Colonic mucosa (tissue), 4 donors: ENCODE measurements at regions not wholly inside any gene's neighbourhood (a gene's known extent, or its start where the extent isn't known, plus 50 kb on each side); places are given as distances from the start of the nearest gene placed in this dataset.

Source experiments
- DNase-seq: peaks from one replicate; pipeline ENCODE4 v3.0.0-alpha.2; 2020
- H3K27ac ChIP-seq: fragments of 200-600 bp; one replicate; pipeline ENCODE4 v1.8.0; 2021
- H3K27me3 ChIP-seq: fragments of 200-600 bp; one replicate; pipeline ENCODE4 v1.8.0; 2021
- H3K36me3 ChIP-seq: fragments of 200-600 bp; one replicate; pipeline ENCODE4 v1.8.0; 2021
- H3K4me1 ChIP-seq: fragments of 200-600 bp; one replicate; pipeline ENCODE4 v1.8.0; 2021; ENCODE audit warnings: mild to moderate bottlenecking
- H3K4me3 ChIP-seq: fragments of 200-600 bp; one replicate; pipeline ENCODE4 v1.8.0; 2021
- H3K9ac ChIP-seq, 2 donors: one replicate each; pipeline ENCODE4 v1.7.0; 2013; ENCODE audit warnings: control low read depth in 2 of 2, low read depth in 2 of 2, low read length in 2 of 2
- H3K9me3 ChIP-seq: fragments of 200-600 bp; one replicate; pipeline ENCODE4 v1.8.0; 2021
- intact Hi-C: fragments of 100-400 bp; cut with DNase I; formaldehyde crosslinking; loops from one replicate; pipeline ENCODE4 v1.14.1; 2022
- TF ChIP-seq, protein P1 (sequence below): fragments of 200-600 bp; IDR thresholded peaks from one replicate; pipeline ENCODE4 v1.8.0; 2022; ENCODE audit warnings: antibody characterized with exemption, mild to moderate bottlenecking
- donor health status: healthy.
- donor health status: DM: no; HTN: no; CAD: no.
- donor health status: DM: no; HTN: no; CAD: no.

GRCh38 chr12:83323866-83324265 is 637.2 kb downstream of the TMTC2 start:
- no peak for DNase-seq
- Histone ChIP-seq H3K9me3 (no peaks in the 10 kb centered on the region), H3K27me3 (no peaks in the 10 kb centered on the region), H3K27ac (no peak overlapping the region), H3K4me3 (no peak overlapping the region), H3K4me1 (no peaks in the 10 kb centered on the region), H3K36me3 (no peaks in the 10 kb centered on the region), H3K9ac (no peak overlapping the region)
- TF ChIP-seq, protein P1, sequence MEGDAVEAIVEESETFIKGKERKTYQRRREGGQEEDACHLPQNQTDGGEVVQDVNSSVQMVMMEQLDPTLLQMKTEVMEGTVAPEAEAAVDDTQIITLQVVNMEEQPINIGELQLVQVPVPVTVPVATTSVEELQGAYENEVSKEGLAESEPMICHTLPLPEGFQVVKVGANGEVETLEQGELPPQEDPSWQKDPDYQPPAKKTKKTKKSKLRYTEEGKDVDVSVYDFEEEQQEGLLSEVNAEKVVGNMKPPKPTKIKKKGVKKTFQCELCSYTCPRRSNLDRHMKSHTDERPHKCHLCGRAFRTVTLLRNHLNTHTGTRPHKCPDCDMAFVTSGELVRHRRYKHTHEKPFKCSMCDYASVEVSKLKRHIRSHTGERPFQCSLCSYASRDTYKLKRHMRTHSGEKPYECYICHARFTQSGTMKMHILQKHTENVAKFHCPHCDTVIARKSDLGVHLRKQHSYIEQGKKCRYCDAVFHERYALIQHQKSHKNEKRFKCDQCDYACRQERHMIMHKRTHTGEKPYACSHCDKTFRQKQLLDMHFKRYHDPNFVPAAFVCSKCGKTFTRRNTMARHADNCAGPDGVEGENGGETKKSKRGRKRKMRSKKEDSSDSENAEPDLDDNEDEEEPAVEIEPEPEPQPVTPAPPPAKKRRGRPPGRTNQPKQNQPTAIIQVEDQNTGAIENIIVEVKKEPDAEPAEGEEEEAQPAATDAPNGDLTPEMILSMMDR: no peak
- intact Hi-C loops: no loop called here

GRCh38 chr12:83322809-83323208 is 636.1 kb downstream of the TMTC2 start:
- no peaks in the 10 kb centered on the region for H3K36me3 ChIP-seq
- TF ChIP-seq, protein P1: no peak
- H3K27ac ChIP-seq: no peak overlapping the region
- H3K4me1 ChIP-seq: no peaks in the 10 kb centered on the region
- H3K9ac ChIP-seq: no peak overlapping the region
- H3K4me3 ChIP-seq: no peak overlapping the region
- no peak for DNase-seq
- intact Hi-C loops: no loop called here
- no peaks in the 10 kb centered on the region for H3K27me3 ChIP-seq
- H3K9me3 ChIP-seq: no peaks in the 10 kb centered on the region

DNA sequence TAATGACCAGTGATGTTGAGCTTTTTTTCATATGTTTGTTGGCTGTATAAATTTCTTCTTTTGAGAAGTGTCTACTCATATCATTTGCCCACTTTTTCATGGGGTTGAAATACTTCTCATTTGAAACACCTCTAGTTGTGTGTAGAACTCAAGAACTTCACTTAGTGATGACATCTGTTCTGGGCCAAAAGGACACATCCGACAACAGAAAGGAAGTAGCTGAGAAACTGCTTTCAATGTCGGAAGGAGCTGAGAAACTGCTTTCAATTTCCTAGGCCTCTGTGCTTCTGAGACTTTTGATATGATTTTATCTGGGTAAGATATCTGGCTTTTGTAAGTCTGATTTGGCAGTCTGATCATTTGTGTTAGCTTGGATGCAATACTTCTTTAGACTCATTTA is 635.3 kb downstream of the TMTC2 start:
- TF ChIP-seq, protein P1: no peak
- intact Hi-C loops: no loop called here
- Histone ChIP-seq H3K27ac (no peak overlapping the region), H3K4me1 (no peaks in the 10 kb centered on the region), H3K9me3 (no peaks in the 10 kb centered on the region), H3K36me3 (no peaks in the 10 kb centered on the region), H3K4me3 (no peak overlapping the region), H3K27me3 (no peaks in the 10 kb centered on the region), H3K9ac (no peak overlapping the region)
- no peak for DNase-seq

GRCh38 chr12:83320350-83320749 is 633.6 kb downstream of the TMTC2 start:
- TF ChIP-seq, protein P1: no peak
- no peak for DNase-seq
- Histone ChIP-seq H3K36me3 (no peaks in the 10 kb centered on the region), H3K27ac (no peak overlapping the region), H3K9me3 (no peaks in the 10 kb centered on the region), H3K9ac (no peak overlapping the region), H3K4me3 (no peak overlapping the region), H3K4me1 (no peaks in the 10 kb centered on the region), H3K27me3 (no peaks in the 10 kb centered on the region)
- intact Hi-C loops: no loop called here

DNA sequence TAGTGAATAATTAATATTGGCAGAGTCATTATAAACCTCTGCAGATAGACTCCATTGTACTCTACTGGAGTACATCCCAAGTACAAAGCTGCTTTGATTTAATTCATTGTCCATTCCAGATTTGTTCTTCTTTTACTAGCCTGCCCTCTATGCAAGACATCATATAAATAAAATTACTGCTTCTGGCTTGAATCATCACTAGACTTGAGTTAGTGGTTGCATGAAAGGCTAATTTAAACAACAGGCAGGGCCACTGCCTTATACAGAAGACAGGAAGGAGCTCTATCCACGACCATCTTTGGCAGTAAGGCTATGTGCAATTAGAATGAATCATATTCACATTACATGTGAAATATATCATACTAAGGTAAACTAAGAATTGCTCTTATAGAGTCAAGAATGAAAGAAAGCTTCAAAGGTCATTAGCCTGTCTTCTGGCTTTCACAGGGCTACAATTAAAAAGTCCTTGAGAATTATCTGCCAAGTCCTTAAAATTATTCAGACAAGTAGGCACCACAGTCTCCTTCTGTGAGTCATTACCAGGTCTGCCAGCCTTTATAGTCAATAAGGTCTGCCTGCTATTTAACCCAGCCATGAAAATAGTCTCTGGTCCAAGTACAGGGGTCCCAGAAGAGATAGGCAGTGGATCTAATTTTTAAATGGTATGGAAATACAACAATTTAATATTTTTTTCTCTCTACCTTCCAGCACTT is 631.8 kb downstream of the TMTC2 start:
- Histone ChIP-seq H3K27ac (no peak overlapping the region), H3K36me3 (no peaks in the 10 kb centered on the region), H3K27me3 (no peaks in the 10 kb centered on the region), H3K4me1 (no peaks in the 10 kb centered on the region), H3K9ac (no peak overlapping the region), H3K9me3 (no peaks in the 10 kb centered on the region), H3K4me3 (no peak overlapping the region)
- no peak for DNase-seq
- TF ChIP-seq, protein P1: no peak
- intact Hi-C loops: no loop called here
